OCI-LY7 (cell line): ENCODE measurements at regions not wholly inside any gene's neighbourhood (a gene's known extent, or its start where the extent isn't known, plus 50 kb on each side); places are given as distances from the start of the nearest gene placed in this dataset.

ENCODE experiments used
- CTCF ChIP-seq: fragments of 200-600 bp; sonication (generic); conservative IDR thresholded peaks from 2 replicates; pipeline ENCODE4 v1.5.1; 2014; ENCODE audit warnings: mild to moderate bottlenecking, antibody characterized with exemption, low read length, moderate library complexity, mixed read lengths
- EZH2phosphoT487 ChIP-seq: fragments of 200-600 bp; sonication (generic); IDR thresholded peaks from 2 replicates; pipeline ENCODE4 v1.6.1; 2018; ENCODE audit warnings: low read depth, borderline replicate concordance, mild to moderate bottlenecking, mixed run types, antibody characterized with exemption, low read length, moderate library complexity, mixed read lengths

DNA sequence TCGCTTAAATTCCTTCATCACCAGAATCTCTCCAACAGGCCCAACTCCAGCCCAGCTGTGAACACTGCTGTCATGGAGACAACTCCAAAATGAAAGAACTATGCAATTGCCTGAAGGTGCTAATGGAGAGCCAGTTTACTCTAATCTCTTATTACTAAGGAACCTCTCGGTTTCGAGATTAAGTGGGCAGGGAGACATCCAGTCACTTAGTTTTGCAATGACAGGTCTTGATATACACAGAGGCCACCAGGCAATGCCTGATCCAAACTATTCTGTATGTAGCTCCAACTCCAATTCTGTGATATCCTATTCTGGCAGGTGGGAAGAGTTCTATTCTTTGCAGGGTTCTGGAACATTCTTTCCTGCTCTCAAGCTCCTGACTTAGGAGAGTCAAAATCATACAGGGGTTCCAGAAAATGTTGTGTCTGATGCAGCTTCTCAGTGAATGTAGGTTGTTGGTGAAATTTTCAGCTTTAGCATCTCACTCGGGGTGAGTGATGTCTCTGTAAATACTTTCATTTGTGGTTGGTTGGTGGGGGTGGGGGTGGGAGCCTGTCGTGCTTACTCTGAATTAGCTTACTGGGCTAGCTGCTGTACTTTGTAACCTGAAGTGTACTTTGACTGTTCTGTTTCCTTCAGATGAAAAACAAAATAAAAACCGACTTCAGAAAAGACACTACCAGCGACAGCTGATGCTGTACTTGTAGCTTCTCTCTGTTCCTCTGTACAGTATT lies 170.9 kb downstream of the PALM2AKAP2 start:
- no peak for TF ChIP-seq CTCF
- no peak for TF ChIP-seq EZH2phosphoT487
